ENCODE measurements at regions not wholly inside any gene's neighbourhood (a gene's known extent, or its start where the extent isn't known, plus 50 kb on each side); places are given as distances from the start of the nearest gene placed in this dataset.

DNA sequence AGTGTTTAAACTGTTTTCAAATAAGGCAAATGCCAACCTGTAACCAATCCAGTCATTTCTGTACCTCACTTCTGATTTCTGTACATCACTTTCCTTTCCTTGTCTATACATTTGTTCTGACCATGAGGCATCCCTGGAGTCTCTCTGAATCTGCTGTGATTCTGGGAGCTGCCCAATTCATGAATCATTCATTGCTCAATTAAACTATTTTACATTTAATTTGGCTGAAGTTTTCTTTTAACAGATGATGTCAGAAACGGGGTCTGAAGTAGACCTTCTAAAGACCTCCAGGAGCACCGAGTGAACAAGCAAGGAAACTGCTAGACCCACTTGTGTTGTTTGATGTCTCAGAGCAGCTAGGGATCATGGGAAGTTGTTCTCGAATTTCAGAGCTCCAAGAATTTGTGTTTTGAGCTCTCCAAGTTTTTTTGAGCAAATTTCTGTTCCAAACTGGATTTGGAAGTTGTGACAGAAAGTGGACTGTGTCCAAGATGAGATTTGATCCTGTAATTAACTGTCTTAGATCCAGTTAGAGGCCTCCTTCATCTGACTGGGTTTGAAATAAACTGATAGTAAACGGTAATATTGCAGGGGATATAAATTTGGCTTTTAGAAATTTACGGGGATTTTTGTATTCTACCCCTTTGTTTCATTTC, 490.8 kb upstream of the ST8SIA4 start:
- peak overlapping the region; percentile 80 for H3K27ac Mint-ChIP-seq
- peaks cover 20% of the 10 kb centered on the region for H3K9me3 Mint-ChIP-seq
- H3K4me3 Mint-ChIP-seq: no peak overlapping the region
- no peak for TF ChIP-seq CTCF (IDR thresholded peaks at IDR 0.05)
- no peak for DNase-seq
- no peaks in the 10 kb centered on the region for H3K27me3 Mint-ChIP-seq (ENCODE audit: low read depth, poor library complexity)
- peaks cover 5% of the 10 kb centered on the region for H3K36me3 Mint-ChIP-seq (ENCODE audit: low read depth)
- peaks cover 5% of the 10 kb centered on the region for H3K4me1 Mint-ChIP-seq

DNA sequence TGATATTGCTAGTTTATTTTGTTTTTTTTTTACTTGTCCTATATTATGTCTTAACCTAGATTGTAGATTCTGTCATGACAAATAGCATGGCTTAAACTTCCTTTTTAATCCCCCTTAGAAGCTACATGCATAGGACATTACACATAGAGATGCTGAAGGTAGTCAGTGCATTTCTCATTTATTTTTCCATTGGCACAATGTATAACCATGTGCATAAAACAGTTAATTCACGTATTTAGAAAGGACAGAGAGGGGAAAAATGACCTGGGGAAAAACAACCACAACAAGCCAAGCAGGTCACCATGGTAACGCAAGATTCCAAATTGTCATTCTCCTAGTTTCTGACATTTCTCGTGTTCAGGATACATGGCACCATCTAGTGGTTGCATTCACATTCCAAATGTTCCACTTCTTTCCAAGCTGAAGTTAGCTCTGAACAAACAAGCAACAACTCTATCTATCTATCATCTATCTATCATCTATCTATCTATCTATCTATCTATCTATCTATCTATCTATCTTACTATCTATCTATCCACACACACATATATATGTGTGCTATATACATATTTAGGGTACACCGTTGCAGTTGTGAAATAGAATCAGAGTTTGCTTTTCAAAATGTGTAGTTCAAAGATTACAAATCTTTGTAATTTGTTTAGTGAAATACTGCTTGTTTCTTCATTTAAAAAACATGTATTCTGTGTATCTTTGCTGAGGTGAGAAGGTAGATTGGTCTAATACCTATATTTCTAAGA, 487.2 kb upstream of the ST8SIA4 start:
- TF ChIP-seq CTCF (IDR thresholded peaks at IDR 0.05): peak; percentile 72
- Mint-ChIP-seq H3K27ac (peak overlapping the region; percentile 84), H3K27me3 (ENCODE audit: low read depth, poor library complexity) (no peaks in the 10 kb centered on the region), H3K4me1 (peaks cover 7% of the 10 kb centered on the region), H3K9me3 (no peaks in the 10 kb centered on the region), H3K36me3 (ENCODE audit: low read depth) (no peaks in the 10 kb centered on the region), H3K4me3 (no peak overlapping the region)
- peak; percentile 37 for DNase-seq

- Mint-ChIP-seq H3K4me1 (peaks cover 14% of the 10 kb centered on the region), H3K27ac (no peak overlapping the region), H3K27me3 (ENCODE audit: low read depth, poor library complexity) (no peaks in the 10 kb centered on the region), H3K4me3 (no peak overlapping the region), H3K9me3 (peaks cover under 1% of the 10 kb centered on the region), H3K36me3 (ENCODE audit: low read depth) (no peaks in the 10 kb centered on the region)
- no peak for DNase-seq
- TF ChIP-seq CTCF (IDR thresholded peaks at IDR 0.05): no peak
These were observed 482.2 kb upstream of the ST8SIA4 start for GRCh38 chr5:101385276-101385675.

DNA sequence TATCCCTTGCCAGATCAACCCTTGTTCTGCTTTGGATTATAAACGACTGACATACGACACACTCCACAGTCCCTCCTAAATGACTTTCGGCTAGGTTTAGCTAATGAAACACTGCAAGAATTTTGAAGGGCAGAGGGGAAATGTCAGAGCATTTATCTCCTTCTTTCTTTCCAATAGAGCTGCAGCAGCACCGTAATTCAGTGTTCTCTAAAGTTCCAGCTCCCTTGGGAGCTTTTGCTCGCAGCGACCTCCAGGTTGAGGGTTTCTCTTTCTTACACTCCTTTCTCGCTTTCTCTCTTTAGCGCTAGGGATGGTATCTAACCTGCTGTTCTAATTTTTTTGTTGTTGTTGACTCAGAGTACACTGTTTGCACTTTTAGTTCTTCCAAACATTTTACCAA, 467.1 kb upstream of the ST8SIA4 start:
- H3K27me3 Mint-ChIP-seq (ENCODE audit: low read depth, poor library complexity): no peaks in the 10 kb centered on the region
- peak overlapping the region; percentile 57 for H3K4me3 Mint-ChIP-seq
- DNase-seq: peak; percentile 26
- no peak for TF ChIP-seq CTCF (IDR thresholded peaks at IDR 0.05)
- peaks cover 16% of the 10 kb centered on the region for H3K36me3 Mint-ChIP-seq (ENCODE audit: low read depth)
- peaks cover 30% of the 10 kb centered on the region for H3K9me3 Mint-ChIP-seq
- peak overlapping the region; percentile 94 for H3K27ac Mint-ChIP-seq
- peaks cover 44% of the 10 kb centered on the region for H3K4me1 Mint-ChIP-seq

DNA sequence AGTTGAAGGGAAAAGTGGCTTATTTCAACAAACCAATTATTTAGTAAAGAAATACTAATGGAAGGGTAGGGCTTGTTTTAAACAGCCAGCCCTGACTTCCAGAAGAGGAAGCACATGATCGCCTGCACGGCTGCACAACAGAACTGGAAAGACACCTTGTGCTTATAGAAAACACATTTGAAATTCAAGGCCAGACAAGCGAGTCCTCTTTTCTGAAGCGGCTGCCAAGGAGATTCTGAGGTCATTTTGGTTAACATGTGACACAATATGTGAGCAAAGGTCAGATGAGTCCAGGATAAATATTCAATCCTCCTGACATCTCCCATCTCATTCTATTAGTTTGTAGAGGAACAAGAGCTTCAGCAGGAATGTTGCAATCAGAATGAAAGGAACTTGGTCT, 461.4 kb upstream of the ST8SIA4 start:
- peaks cover 2% of the 10 kb centered on the region for H3K27me3 Mint-ChIP-seq (ENCODE audit: low read depth, poor library complexity)
- peaks cover 37% of the 10 kb centered on the region for H3K9me3 Mint-ChIP-seq
- H3K27ac Mint-ChIP-seq: peak overlapping the region; percentile 36
- TF ChIP-seq CTCF (IDR thresholded peaks at IDR 0.05): no peak
- H3K36me3 Mint-ChIP-seq (ENCODE audit: low read depth): peaks cover 18% of the 10 kb centered on the region
- H3K4me1 Mint-ChIP-seq: peaks cover 42% of the 10 kb centered on the region
- H3K4me3 Mint-ChIP-seq: peak overlapping the region; percentile 52
- DNase-seq: no peak

Data from nephron progenitor cell (in vitro differentiated cells).